ENCODE measurements at regions not wholly inside any gene's neighbourhood (a gene's known extent, or its start where the extent isn't known, plus 50 kb on each side); places are given as distances from the start of the nearest gene placed in this dataset.

DNA sequence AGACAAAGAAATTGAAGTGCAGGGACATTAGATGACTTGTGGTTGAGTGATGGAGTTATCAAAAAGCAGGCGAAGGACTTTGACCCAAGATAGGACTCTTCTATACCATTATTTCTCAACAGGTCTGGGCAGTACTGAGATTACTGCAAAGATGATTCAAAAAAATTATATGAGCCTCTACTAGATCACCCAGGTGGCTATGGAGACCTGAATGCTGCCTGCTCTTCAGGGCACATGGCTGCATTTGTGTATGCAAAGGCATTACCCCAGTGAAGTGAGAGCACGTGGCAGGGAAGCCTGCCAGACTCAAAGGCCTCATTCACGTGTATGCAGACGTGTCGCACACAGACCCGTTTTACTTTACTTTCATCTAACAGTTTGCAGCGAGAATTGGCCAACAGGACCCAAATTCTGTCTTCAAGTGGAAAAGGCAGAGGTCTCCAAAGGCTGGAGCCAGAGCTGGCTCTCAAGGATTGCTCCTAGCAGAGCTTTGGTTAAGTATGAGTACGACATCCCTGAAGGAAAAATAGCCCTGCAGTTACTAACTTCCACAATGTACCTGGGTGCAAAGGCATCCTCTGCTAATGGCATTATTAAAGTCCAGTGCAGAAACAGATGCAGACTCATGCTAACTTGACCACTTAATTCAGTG, 113.8 kb upstream of the ARMC2 start:
- DNase-seq (ENCODE audit: low read depth, low spot score), result no peak

DNA sequence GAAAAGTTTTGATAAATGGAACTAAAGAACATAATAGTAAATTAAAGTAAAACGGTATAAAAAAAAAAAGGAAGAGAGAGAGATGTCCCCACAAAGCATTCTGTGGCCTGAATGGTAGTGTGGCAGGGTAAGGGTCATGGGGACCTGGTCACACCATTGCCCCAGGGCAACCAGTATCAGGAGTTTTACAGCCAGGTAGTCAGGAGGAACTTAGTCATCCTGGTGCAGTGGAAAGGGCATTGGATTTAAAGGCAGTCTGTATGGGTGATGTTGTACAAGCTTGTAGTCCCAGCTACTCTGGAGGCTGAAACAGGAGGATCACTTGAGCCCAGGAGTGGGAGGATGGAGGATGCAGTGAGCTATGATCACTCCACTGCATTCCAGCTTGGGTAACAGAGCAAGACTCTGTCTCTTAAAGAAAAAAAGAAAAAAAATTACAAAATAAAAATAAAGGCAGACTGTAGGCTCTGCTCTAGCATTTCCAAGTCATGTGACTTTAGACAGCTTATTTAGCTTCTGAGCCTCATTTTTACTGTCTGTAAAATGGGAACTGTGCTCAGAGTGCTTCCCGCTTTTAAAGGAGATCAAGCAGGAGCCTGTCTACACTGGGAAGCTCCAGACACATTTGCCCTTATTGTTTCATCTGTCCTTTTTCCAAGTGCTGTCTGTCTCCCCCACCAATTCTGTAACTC, 112.8 kb upstream of the ARMC2 start:
- no peak for DNase-seq (ENCODE audit: low read depth, low spot score)

DNA sequence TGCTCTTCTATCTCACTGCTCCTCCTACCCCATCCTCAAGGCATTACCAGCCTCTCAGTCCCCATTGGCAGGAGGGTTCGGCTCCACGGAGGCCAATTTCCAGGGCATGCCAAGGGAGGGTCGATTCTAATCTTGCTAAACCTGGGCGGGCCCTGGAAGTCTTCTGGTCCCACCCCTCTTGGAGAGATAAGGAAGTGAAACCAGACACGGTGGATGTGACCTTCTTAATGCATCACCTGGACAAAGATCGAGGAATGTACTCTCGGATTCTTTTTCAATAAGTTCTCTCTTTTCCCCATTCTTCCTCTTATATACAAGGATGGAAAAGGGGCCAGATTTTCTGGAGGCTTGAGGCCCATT, 112.2 kb upstream of the ARMC2 start:
- DNase-seq (ENCODE audit: low read depth, low spot score), result no peak

DNA sequence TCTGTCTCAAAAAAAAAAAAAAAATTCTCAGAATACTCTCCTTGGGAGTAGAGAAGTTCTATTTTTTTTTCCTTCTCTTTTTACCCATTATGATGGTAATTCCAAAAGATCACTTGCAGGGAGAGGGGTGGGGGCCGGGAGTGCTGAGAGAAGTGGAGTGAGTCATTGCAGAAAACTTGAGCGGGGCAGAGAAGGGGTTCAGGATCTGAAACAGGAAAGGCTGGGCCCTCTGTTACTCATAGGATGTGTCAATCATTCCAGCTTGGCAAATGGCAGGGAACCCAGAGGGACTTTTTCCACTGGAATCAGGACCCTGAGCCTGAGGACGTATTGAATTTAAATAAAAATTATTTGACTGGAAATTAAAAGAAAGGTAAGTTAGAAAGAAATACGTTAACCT, 111.4 kb upstream of the ARMC2 start:
- no peak for DNase-seq (ENCODE audit: low read depth, low spot score)

DNA sequence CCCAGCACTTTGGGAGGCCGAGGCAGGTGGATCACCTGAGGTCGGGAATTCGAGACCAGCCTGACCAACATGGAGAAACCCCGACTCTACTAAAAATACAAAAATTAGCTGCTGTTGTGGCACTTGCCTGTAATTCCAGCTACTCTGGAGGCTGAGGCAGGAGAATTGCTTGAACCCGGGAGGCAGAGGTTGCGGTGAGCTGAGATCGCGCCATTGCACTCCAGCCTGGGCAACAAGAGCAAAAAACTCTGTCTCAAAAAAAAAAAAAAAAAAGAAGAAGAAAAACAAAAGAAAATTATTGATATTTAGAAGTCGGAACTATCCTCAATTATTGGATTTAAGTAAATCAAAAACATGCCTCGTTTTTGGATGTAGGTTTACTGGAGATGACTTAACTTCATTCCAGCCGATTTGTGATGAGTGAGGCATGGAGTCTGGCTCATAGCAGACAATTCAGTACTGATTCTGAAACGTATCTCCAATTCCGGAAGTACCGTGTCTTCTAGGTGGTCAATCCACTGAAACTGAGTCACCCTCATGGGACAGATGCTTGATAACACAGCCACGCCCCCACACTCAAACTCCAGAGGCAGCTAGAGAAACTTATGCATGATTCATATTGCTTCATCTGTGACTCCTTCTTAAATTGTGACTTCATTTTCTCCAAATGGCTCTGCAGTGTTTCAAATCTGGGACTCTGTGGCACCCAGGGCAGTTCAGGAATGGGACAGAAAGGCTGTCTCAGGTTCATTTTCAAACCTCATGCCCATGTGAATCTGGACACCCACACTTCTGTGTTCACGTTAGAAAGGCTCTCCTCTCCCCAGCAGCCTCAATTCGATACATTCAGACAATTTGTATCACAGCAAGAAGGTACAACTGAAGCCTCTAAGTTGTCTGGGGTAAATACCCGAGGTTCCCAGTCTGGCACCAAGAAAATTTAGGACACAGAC, 110.4 kb upstream of the ARMC2 start:
- no peak for DNase-seq (ENCODE audit: low read depth, low spot score)

DNA sequence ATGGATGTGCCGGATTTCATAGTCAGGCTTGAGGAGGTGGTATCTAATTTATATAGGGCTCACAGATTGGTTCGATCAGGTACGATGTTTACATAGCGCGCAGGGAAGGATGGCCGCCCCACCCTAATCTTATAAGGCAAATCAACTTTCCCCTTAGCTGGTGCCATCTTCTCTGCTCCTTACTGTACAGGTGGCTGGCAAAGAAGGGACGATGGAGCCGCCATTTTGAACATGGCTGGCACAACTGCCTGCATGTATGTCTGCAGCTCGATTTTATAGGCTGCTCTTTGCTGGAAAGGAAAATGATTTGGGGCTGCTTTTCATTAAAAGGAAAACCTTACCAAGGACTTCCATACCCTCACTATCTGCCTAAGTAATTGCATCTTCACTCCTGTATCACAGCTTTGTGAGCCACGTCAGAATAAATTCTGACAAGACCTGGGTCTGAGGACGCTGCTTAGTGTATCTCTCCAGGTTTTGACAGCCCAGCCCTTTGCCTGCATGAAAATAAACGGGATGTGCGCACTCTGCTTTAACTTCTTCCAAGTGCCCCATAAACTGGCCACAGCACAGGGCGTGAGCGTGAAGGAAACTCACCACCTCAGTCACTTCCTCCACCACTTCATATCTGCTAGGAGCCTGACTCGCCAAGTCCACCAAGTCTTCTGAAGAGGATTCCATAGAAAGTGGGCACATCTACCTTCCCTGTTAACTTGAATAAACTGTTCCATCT, 109.4 kb upstream of the ARMC2 start:
- DNase-seq (ENCODE audit: low read depth, low spot score), result no peak

DNA sequence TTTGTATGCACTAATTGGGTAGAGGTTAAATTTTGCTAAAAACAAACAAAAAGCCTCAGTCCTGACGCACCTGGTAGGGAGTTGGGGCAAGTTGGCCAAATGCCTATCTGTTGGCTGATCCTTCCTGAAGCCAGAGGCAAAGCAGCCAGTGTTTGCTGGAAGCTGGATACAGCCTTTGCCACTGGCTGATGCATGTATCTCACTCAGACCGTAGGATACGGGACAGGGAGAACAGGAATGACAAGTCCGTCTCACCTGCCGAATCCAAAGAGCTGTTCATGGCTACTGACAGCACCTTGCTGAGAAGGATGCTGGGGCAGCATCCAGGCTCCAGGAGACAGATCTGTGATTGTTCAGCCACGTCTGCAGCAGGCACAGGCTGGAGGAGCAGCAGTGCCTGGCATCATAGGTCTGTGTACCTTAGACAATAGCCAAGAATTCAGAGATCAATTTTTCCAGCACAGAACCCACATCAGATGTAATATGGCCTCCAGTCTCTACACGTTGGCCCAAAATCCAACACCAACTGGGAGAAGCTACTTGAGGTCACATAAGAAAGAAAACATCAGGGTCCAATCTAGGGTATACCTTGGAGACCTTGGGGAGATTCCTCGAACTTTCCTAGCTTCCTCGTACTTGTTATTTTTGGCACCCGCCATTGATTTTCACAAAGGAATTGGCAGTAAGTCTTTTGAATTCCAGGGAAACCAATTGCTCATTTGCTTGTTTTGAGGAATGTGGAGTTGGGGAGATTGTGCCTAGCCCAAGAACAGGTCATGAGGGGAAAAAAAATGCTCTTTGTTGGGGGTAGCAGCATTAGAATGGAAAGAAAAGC, 108.5 kb upstream of the ARMC2 start:
- no peak for DNase-seq (ENCODE audit: low read depth, low spot score)

DNA sequence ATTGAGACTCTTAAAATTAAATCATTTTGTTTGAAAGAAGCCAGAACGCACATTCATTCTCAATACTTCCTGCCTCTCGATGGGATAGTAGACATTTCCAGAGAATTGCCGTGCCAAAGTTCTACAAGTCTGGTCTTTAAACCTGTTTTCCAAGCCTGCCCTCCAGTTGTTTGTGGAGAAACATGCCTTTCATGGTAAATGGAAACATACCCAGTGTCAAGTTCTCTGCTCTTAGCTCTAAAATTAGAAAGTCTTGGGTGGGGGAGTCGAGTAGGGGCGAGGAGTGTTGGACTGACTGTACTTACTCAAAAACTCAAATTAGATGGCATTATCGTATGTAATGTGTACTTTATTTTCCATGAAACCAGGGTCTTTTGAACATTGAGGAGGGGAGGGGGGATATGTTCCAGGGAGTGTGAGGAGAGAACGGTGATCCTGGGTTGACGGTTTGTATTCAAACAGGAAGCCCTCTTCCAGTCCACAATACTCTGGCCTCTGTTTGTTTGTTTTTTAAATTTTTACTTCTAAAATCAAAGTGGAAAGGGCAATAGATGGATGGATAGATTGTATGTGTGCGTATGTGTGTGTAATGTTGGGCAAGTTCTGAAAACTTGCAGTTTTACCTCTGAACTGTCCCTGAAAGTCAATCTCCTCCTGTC, 106.8 kb upstream of the ARMC2 start:
- DNase-seq (ENCODE audit: low read depth, low spot score), result no peak

DNA sequence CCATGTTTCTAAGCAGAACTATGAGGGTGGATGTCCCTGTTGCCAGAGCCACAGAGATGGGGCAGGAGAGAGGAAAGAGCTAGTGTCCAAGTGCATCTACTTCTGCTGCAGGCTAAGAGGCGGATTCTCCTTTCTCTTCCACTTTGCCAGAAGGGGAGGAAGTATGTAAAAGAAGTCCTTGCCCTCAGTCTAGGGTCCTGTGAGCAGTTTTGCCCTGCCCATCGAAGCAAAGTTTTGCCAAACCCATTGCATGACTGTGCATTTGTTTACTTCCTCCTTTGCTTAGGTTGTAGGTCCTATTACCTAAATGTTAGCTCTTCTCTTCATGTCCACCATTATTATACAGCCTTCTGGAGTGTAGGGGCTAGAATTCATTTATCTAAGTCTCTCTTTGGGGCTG, 106.2 kb upstream of the ARMC2 start:
- no peak for DNase-seq (ENCODE audit: low read depth, low spot score)

DNA sequence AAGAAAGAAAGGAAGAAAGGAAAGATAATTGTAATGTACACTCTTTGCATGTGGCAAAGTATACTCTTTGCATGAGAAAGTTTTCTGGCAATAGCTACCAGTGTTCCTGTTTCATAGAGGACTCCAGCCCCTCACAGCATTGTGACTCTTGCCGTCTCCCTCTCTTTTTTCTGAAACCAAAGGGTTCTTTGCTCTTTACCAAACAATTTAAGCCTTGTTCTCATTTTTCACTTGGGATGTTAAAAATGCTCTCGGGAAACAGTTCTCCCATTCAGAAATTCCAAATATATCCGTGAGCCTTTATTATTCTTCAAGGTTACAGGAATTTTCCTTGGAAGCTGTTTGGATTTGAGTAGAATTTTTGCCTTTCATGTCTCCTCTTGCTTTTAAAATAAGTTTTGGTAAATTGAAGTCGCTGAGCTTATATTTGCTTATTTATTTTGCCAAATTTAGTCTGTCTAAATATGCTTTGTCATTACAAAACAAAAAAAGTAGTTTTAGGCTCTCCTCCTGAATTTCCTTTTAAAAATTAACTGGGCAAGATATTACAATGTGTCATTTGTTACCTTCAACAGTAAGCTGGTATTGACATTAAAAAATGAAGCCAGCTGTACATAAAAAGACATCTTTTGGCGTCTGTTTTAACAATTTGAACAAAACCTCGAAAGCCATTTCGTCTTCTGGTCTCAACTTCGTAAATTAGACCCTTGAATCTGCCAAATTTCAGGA, 103.8 kb upstream of the ARMC2 start:
- DNase-seq (ENCODE audit: low read depth, low spot score), result no peak

DNA sequence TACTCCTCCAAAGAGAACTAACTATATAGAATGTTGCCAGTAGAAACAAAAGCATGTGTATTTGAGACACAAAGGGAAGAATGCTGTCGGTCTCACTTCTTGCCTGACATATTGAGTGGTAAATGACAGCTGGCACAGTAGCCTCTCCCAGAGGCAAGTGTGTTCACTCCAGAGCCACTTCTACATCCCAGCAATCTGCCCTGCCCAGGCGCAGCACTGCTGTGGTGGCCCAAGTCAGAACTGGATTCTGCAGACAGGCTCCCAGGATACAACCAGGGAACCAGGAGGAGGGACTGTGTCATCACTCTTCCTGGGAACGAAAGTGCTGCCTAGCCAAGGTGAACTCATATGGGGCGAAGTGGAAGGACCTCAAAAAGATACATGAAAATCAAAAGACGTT, 103.2 kb upstream of the ARMC2 start:
- DNase-seq (ENCODE audit: low read depth, low spot score), result no peak

DNA sequence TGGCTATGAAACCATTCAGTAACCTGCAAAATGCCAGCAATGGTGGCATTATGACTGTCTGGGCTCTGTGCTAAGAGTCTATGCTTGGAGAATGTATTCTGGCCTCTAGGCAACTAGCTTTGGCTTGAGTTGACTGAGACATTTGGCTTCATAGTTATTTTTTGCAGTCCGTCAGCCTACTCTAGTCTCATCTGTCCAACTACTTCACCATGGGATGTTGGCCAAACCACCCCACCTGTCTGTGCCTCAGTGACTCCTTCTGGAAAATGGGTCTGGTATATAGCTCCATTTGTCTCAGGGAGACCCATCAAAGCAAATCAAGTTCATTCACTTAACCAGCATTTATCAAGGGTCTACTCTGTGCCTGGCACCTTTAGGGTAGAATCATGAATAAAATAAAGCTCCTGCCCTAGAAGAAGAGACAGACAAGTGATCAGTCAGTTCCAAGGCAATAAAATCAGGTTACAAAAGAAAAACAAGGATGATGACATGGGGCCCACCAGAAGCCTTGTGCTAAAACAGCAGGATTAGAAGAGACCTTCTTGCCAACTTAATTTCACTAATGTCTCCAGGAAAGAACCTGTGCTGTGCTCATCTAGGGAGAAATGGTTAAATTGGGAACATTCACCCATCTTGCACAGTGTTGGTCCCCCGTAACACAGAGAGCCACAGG, 102.4 kb upstream of the ARMC2 start:
- DNase-seq (ENCODE audit: low read depth, low spot score), result no peak

DNA sequence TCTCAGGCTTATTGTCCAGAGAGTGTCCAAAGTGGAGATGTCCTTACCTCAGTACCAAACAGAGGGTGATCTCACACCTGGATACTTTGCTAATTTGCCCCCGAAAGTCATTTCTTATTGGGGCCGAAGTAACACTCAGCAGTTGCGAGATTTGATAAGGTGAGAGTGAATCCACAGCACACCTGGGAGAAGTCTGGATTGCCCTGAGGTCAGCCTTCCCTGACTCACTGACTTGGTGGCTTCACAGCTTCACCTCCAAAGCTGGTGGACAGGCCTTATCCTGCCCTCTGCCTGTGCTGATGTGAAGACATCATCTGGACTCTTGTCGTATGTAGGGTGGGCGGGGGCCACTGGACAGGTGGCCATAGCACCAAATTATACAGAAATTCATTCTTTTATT, 101.9 kb upstream of the ARMC2 start:
- no peak for DNase-seq (ENCODE audit: low read depth, low spot score)

DNA sequence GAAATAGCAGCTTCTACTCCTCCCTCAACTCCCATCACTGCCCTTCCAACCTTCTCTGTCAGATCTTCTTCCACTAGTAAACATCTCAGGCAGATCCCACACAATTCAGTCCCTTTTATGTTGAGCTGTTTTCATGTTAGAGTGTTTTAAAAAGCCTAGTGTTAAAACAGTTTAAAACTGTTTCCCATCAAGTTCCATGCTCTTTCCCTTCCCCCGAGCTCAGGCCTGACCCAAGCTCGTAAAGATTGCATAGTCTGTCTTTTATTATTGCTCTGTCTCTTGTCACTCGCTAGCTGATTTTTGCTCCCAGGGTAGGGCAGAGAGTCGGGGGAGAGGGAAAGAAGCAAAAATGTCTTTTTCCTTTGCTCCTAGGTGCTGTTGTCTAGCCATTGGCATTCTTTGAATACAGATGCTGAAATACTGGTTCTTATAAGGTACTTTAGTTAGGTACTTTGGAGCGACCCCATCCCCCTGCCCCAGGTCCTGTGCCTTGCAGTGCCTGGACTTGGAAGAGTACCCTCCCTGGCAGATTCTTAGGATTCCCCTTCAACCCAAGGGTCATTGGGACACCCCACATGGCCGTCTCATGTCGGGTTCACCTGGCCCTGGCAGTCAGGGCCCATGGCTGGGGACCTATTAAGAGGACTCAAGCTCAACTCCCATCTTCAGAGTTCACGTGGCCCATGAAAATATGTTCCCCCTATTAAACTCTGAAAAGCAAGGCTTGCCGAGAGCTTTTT, 101.2 kb upstream of the ARMC2 start:
- DNase-seq (ENCODE audit: low read depth, low spot score), result no peak

DNA sequence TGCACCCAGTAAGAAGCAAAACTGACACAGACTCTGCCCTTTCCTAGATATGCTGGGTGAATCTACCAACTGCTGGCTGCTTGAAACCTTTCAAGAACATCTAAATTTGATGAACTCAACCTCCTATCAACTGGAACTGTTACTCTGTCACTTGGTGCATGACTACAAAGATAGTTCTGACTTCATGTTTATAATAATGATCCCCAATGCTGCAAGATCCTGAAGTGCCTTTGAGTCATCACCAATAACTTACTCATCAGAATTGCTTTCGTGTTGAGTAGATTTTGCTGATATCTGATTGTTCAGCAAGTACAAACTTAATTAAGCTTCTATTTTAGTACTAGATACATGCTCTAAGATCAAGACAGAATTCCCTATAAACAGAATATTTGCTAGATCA, 100.2 kb upstream of the ARMC2 start:
- no peak for DNase-seq (ENCODE audit: low read depth, low spot score)

DNA sequence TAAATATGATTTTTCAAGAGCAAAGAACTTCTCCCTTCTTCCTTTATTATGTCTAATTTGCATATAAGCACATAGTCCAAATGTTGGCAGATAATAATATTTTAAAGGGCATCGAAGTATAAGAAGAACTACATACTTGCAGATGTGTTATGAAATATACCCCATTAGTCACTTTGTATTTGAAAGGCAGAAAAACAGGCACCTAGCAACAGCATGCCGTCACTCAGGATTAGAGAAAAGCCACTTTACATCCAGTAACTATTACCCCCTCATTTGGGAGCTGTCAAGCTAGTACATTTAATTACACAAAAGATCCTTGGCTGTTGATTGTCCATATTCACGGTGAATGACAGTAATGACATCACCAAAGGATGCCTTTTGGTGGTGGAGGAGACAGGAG, 99.3 kb upstream of the ARMC2 start:
- no peak for DNase-seq (ENCODE audit: low read depth, low spot score)

DNA sequence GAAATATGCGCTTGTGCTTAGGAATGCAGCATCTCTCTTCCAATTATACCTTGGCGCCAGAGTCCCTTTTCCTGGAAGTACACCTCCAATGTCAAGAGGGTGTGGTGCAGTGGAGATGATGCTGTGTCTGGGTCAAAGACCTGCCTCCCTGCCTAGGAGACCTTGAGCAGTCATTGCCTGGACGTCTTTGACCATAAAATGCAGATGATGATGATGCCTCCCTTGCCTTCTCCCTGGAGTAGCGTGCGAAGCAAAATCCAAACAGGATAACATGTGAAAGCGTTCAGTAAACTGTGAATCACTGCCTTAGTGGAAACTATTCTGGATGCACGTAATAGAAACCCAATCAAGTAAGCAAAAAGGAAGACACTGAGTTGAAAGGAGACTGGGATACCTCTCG, 97.4 kb upstream of the ARMC2 start:
- no peak for DNase-seq (ENCODE audit: low read depth, low spot score)

DNA sequence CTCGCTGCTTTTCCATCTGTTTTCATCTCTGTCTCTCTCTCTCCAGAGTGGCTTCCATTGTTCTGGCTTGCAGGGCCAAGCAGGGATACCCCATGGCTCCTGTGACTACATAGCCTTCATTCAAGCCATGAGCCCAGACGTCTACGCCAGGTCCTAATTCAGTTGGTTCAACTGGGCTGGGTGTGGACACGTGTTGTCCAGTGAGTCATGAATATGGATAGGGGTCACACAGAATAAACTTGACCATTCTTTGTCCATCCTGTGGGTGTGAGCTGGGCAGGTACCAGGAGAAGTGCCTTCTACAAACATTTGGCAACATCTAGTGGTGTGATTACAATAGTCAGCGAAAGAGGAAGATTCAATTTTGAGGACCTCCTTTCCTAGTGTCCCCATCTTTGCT, 96.9 kb upstream of the ARMC2 start:
- DNase-seq (ENCODE audit: low read depth, low spot score), result no peak
